Testis (tissue), 2 donors: ENCODE measurements at regions not wholly inside any gene's neighbourhood (a gene's known extent, or its start where the extent isn't known, plus 50 kb on each side); places are given as distances from the start of the nearest gene placed in this dataset.

Source experiments
- CTCF ChIP-seq, 3 experiments: fragments of 450-650 bp in 2 of 3; fragments of 200-600 bp in 1 of 3; sonication (generic) in 1 of 3; IDR thresholded peaks; one replicate each; pipeline ENCODE4 v1.5.1; 2016 to 2019; ENCODE audit warnings: antibody characterized with exemption in 3 of 3, mild to moderate bottlenecking in 2 of 3, moderate library complexity in 1 of 3
- POLR2A ChIP-seq: fragments of 450-650 bp; IDR thresholded peaks from one replicate; pipeline ENCODE4 v1.6.1; 2017; ENCODE audit warnings: antibody characterized with exemption, mild to moderate bottlenecking, moderate library complexity

- TF ChIP-seq CTCF (IDR thresholded peaks at IDR 0.05) (no peak), POLR2A (no peak)
Observed at GRCh38 chr6:91171754-91172462, 585.0 kb upstream of the MAP3K7 start.
